NCI-H187 (cell line): ENCODE measurements at regions not wholly inside any gene's neighbourhood (a gene's known extent, or its start where the extent isn't known, plus 50 kb on each side); places are given as distances from the start of the nearest gene placed in this dataset.

Experiments
- DNase-seq, 2 experiments: peaks; one replicate each; lab custom pipeline; 2025; lab: John Stamatoyannopoulos, UW

DNA sequence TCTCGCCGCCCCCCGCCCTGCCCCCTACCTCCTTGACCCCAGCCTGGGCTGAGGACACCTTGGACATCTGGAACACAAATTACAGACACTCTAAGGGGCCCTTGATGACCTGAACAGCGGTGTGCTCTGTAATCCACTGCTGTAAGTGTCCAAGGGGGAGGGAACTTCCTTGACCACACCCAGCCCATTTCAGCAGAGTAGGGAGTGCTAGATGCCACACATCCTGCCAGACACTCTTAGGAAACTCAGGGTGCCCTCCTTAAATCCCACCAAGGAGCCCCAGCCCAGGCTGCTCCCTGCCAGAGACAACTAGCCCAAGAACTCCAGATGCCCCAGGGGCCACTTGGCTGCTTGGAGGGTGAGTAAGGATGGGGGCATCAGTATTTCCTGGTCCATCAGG is 282.2 kb downstream of the RRAGC start:
- DNase-seq, result no peak

- DNase-seq, result no peak
Measured at GRCh38 chr1:38576241-38576640, 283.3 kb downstream of the RRAGC start.

DNA sequence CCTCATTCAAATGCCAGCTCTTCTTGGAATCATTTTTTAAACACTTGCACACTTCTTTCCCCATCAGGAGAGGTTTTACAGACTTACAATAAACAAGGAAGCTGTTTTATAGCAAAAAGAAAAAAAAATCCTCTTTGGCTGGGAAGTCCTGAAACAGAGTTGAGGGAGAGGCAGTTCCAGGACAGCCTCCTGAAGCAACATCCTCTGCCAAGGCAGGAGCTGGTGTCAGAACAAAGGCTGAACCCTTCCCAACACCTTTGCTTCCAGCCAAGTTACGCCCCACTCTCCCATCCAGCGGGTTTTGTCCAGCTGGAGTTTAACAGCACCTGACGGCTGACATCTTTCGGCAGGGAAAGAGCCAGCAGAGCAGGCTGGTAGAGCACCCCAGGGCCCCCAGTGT is 287.8 kb downstream of the RRAGC start:
- DNase-seq, result no peak

- no peak for DNase-seq
Measured at GRCh38 chr1:38570657-38570975, 289.0 kb downstream of the RRAGC start.

DNA sequence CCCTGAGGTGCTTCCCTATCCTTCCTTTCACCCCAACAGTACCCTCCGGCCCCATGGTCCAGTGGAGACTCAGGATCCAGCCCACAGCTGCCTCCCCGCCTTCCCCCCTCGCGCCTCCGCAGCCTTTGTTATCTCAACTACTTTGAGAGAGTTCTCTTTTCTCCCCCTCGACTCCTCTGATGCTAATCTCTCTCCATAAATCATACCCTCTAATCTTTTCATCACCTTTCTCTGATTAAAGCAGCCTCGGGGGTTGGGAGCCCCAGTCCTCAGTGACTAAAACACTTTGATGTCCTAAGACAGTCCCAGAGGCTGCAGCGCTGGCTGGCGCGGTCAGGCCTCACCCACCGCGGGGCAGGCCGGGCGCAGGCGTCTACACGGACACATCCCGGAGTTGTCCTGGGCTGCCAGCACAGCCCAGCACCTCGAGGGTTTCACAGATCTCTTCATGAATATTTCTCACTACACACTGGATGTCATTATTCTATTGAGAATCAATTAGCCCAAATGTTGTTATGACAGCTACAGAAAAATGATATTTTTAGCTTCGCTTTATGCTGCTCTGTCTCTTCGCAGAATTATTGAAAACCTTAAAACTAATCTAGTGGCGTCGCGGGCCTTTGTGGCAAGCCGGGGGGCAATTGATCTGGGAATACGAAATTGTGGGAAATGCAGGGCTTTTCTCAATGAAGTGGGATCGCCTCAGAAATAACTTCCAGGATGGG is 289.5 kb downstream of the RRAGC start:
- no peak for DNase-seq

DNA sequence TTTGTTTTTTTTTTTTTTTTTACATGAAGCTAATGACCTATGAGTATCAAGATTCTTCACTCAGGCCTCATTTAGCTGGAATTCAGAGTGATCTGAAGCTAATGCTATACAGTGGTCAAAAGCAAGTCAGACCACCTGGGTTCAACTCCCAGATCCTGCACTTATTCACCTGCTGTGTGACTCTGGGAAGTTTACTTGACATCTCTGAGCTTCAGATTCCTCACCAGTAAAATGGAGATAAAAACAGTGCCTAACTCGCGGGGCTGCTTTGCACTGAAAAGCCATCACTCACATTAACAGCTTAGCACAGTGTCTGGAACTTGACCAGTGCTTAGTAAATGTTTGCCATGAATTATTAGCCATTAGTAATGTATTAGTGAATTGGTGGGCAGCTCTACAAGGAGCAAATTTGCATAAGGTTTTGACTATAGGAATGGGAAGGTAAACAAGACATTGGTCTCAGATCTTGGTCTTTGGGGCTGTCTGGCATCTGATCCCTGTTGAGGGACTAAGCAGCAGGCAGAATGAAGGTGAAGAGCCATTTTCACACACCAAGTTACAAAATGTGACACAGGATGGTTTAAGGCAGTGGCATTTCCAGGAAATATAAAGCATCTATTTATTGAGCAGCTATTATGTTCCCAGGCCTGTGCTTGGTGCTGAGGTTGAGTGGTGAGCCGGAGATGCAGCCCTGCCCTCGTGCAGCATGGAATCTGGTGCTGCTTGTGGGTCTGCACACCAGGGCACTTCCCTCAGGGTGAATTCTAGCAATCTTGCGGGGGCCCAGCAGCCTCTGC is 291.3 kb downstream of the RRAGC start:
- no peak for DNase-seq

DNA sequence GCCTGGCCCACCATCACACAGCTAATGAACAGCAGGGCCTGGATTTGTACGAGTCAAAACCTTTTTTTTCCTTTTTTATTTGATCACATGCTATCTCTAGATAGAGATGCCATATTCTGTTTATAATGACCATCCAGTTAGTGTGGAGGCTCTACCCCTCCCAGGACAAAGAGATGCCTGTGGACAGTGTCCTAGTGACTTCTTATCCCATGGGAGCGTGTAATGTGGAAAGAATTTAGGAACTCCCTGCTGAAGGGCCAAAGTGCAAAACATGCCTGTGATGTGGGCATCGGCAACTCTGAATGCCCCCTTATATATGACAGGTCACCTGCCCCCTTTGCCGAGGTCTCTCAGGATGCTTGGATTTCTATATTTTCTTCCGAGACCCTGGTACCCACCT is 292.2 kb downstream of the RRAGC start:
- DNase-seq, result no peak

GRCh38 chr1:38565020-38565491 is 294.5 kb downstream of the RRAGC start:
- DNase-seq, result no peak

DNA sequence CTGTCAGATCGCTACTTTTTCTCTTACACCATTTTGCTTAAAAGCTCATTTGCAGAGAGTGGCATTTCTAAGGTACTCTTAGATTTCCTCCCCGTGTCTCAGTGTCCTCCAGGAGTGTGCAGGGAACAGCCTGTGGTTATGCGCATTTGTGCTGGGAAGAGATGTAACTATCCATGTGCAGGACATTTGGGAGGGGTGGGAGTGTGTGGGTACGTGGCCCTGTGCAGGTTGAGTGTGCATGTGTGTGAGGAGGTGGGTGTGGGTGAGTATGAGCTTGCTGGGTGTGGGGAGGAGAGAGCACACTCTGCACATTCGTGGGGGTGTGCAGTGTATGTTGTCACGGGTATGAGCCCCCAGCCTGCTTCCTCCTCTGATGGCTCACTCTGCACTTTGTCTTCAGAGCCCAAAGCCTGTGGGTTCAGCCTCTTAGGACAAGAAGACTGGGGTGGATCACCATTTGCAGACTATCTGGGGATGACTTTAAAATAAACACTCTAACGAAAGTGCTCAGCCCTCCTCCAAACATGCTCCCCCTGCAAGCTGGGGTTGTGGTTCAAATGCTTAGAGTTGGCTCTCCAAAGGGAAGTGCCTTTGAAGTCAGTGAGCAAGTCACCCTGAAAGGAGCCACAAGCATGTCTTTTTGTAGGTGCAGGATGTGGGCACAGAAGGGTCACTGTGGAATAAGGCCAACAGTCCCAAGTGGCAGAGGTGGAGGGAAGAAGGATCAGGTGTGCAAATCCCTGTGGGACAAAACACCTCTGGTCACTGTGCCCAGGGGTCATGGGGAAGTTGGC is 295.4 kb downstream of the RRAGC start:
- DNase-seq, result no peak

GRCh38 chr1:38561725-38562124 is 297.8 kb downstream of the RRAGC start:
- DNase-seq, result no peak

DNA sequence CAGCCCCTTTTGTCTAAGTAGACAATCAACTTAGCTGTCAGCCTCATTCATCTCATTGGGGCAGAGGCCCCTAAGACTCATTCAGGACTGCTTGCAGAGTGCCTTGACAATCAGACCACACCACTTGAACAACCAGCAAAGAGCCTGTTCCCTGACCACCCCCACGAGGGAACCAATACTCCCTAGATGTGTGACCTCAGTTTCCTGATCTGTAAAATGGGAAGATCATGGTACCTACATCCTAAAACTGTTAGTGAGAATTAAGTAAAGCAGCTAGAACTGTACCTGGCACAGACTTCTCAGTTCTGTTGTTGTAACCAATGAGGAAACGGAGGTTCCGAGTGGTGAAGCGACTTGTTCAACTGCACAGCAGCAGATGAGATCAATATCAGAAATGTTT is 298.5 kb downstream of the RRAGC start:
- no peak for DNase-seq

GRCh38 chr1:38560457-38560856 is 299.1 kb downstream of the RRAGC start:
- DNase-seq, result no peak

GRCh38 chr1:38559446-38560165 is 300.0 kb downstream of the RRAGC start:
- no peak for DNase-seq

DNA sequence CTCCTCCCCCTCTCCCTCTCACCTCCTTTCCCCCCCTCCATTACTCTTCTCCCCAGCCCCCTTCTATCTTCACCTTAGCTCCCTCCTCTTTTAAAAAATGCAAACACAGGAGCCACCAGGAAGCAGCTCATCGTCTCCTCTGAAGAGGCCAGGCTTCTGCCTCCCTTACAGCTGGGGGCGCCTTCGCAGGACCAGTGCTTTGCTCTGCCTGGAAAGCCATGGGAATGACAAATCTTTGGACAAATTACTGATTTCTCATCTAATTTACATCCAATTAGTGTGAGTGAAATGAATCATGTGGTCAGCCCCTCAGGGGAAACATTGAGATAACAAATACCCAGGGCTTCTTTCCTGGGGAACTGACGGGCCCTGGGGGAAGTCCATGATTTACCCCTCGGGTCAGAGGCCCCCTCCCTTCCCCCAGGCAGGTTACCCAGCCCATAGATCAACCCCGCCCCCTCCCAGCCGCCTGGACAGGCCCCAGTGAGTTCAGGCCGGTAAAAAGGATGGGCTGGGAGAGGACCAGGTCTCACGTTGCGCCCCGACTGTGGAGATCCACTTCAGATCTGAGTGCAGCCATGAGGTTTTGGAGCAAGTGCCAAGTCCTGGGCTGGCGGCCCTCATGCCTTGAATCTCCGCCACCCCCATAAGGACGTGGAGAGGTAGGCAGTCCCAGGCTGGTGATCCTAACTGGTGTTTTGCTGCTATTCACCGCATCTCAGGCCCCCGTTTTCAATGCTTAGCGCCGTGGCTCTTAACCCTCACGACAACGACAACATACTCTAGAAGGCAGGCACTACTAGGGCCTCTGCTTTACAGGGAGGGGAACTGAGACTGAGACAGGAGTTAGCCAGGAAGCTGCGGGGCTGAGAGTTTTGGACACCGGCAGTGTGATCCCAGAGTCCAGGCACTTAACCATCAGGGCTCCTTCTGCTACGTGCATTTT is 300.8 kb downstream of the RRAGC start:
- DNase-seq, result no peak

GRCh38 chr1:38558055-38558454 is 301.5 kb downstream of the RRAGC start:
- no peak for DNase-seq

DNA sequence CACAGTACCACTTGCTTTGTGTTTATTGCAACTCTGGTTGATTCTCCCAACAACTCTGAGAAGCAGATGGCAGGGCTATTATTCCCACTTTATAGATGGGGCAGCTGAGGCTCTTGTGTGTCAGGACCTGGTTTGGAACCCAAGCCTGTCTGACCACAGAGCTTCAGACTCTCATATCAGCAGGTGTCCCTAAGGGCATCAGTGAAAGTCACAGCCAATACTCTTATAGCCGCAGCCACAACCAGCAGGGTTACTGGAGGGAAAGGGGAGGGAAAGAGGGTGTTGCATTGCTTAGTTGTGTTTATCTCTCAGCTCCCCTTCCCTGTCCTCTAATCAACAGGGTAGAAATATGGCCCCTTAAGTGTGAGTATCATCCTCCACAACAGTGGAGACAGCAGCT is 304.0 kb downstream of the RRAGC start:
- no peak for DNase-seq

- DNase-seq, result no peak
Measured at GRCh38 chr1:38555130-38555529, 304.4 kb downstream of the RRAGC start.

DNA sequence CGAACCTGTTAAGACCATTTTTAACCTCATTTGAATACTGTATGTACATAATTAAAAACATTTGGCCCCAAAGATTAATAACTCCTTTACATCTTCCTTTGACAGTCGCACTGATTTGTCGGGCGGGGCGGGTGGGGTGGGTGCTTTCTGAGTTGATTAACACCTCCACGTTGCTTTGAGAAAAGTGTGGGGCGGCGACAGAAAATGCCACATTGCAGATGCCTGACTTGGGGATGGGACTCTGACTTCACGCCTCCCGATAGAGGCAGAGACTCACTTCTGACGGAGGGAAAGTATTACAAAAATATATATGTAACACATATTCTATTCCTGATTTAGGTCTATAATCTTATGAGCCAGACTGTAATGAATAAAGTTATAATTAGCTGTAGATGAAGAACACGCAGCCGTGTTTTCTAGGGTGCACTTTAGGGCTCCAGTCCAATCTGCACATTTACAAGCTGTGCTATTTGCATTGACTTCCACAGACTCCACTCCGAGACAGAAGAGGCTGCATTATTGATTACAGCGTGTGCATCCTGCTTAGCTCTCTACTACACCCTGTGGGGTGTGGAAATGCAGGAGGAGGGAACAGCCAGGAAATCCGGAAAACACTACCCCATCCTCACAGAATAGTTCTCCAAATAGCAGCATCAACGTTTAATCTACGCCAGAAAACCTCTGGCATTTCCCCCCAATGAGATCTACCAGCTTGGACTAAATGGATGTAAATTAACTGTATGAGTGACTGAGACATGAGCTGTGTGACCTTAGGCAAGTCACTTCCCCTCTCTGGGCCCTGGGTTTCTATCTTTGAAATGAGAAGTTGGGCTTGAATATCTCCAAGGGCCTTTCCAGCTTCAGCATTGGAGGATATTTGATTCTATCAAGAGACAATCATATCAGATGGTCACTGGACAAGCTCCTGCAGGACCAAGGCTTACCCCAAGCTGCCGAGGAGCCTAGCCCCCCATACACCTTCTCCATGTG is 308.0 kb downstream of the RRAGC start:
- no peak for DNase-seq

DNA sequence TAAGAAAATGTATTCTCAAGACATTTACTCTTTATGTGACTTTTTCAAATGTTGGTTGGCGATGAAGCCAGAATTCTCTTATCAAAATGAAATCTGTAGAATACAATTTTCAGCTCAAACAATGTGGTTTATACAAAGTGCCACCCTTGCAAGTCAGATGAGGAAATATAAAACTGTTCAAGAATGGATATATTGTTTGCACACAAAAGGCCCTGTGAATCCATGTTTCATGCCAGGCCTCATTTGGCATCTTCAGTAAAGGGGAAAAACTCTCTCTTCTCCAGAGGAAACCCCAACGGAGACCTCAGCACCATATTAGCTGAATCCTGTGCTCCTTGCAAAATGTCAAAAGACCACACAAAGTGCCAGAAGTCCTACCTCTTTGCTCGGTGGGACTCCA is 310.4 kb downstream of the RRAGC start:
- DNase-seq, result no peak

- DNase-seq, result no peak
Measured at GRCh38 chr1:38547321-38547720, 312.3 kb downstream of the RRAGC start.
